ENCODE measurements at regions not wholly inside any gene's neighbourhood (a gene's known extent, or its start where the extent isn't known, plus 50 kb on each side); places are given as distances from the start of the nearest gene placed in this dataset.

- TF ChIP-seq POLR2A (IDR thresholded peaks at IDR 0.05; ENCODE audit: low read length) (no peak), GATA1 (IDR thresholded peaks at IDR 0.05; ENCODE audit: low read depth, low read length) (no peak)
These were observed 111.2 kb upstream of the MMS22L start for GRCh38 chr6:97394160-97394748.
